Activated T-cell treated with anti-CD3 and anti-CD28 coated beads, Interleukin-2, amount 50 U/mL, for 72 hours (primary cell): ENCODE measurements at regions not wholly inside any gene's neighbourhood (a gene's known extent, or its start where the extent isn't known, plus 50 kb on each side); places are given as distances from the start of the nearest gene placed in this dataset.

Experiments
- ATAC-seq, 2 donors: fragments of 150-1000 bp; cut with Tn5 transposase; replicated peaks in 1 of 2; 2 replicates each; pipeline ENCODE4 v1.10.0; 2021; ENCODE audit warnings: moderate library complexity in 2 of 2, mild to moderate bottlenecking in 1 of 2
- DNase-seq, 2 donors: peaks; one replicate each; pipeline ENCODE4 v3.0.0; 2021 to 2022; ENCODE audit warnings: mixed read lengths in 1 of 2
- H3K27ac Mint-ChIP-seq: one replicate; pipeline ENCODE4 v1.8.0; 2022; ENCODE audit warnings: mild to moderate bottlenecking, moderate library complexity, mixed read lengths
- H3K27me3 Mint-ChIP-seq: one replicate; pipeline ENCODE4 v1.8.0; 2022; ENCODE audit warnings: low read depth, mixed read lengths
- H3K36me3 Mint-ChIP-seq, 2 donors: one replicate each; pipeline ENCODE4 v1.8.0; 2022; ENCODE audit warnings: mixed read lengths in 2 of 2, mild to moderate bottlenecking in 1 of 2; ENCODE audit not compliant: insufficient read depth in 2 of 2
- H3K4me1 Mint-ChIP-seq: one replicate; pipeline ENCODE4 v1.8.0; 2022; ENCODE audit warnings: low read depth, mixed read lengths
- H3K4me3 Mint-ChIP-seq, 2 donors: one replicate each; pipeline ENCODE4 v1.8.0; 2022; ENCODE audit warnings: mild to moderate bottlenecking in 2 of 2, mixed read lengths in 2 of 2, moderate library complexity in 2 of 2
- H3K9me3 Mint-ChIP-seq, 2 donors: one replicate each; pipeline ENCODE4 v1.8.0; 2022; ENCODE audit warnings: mixed read lengths in 2 of 2

GRCh38 chr2:120863146-120863545 is 127.5 kb downstream of the GLI2 start:
- Mint-ChIP-seq H3K27me3 (peaks cover 20% of the 10 kb centered on the region), H3K36me3 (no peaks in the 10 kb centered on the region), H3K4me1 (no peaks in the 10 kb centered on the region), H3K4me3 (no peak overlapping the region), H3K27ac (no peak overlapping the region), H3K9me3 (no peaks in the 10 kb centered on the region)
- ATAC-seq (no peak), DNase-seq (no peak)

GRCh38 chr2:120863661-120864320 is 128.1 kb downstream of the GLI2 start:
- DNase-seq, result no peak
- Mint-ChIP-seq H3K4me1 (no peaks in the 10 kb centered on the region), H3K36me3 (no peaks in the 10 kb centered on the region), H3K9me3 (no peaks in the 10 kb centered on the region), H3K27me3 (peaks cover 27% of the 10 kb centered on the region), H3K27ac (no peak overlapping the region), H3K4me3 (no peak overlapping the region)
- ATAC-seq, result no peak

GRCh38 chr2:120864981-120865380 is 129.3 kb downstream of the GLI2 start:
- DNase-seq (no peak), ATAC-seq (no peak)
- Mint-ChIP-seq H3K4me1 (no peaks in the 10 kb centered on the region), H3K27me3 (peaks cover 32% of the 10 kb centered on the region), H3K36me3 (no peaks in the 10 kb centered on the region), H3K27ac (no peak overlapping the region), H3K9me3 (no peaks in the 10 kb centered on the region), H3K4me3 (no peak overlapping the region)

- Mint-ChIP-seq H3K4me1 (no peaks in the 10 kb centered on the region), H3K4me3 (no peak overlapping the region), H3K27me3 (peaks cover 32% of the 10 kb centered on the region), H3K9me3 (no peaks in the 10 kb centered on the region), H3K36me3 (no peaks in the 10 kb centered on the region), H3K27ac (no peak overlapping the region)
- ATAC-seq (no peak), DNase-seq (no peak)
Measured at GRCh38 chr2:120865656-120866055, 130.0 kb downstream of the GLI2 start.

- H3K27ac Mint-ChIP-seq, result no peak overlapping the region
- H3K27me3 Mint-ChIP-seq, result peaks cover 32% of the 10 kb centered on the region
- H3K36me3 Mint-ChIP-seq, result no peaks in the 10 kb centered on the region
- no peak for DNase-seq
- H3K9me3 Mint-ChIP-seq, result no peaks in the 10 kb centered on the region
- no peak overlapping the region for H3K4me3 Mint-ChIP-seq
- ATAC-seq, result no peak
- H3K4me1 Mint-ChIP-seq, result no peaks in the 10 kb centered on the region
Measured at GRCh38 chr2:120866071-120866470, 130.4 kb downstream of the GLI2 start.

GRCh38 chr2:120866483-120867140 is 130.9 kb downstream of the GLI2 start:
- Mint-ChIP-seq H3K4me3 (no peak overlapping the region), H3K27me3 (peaks cover 32% of the 10 kb centered on the region), H3K9me3 (no peaks in the 10 kb centered on the region), H3K36me3 (no peaks in the 10 kb centered on the region), H3K4me1 (no peaks in the 10 kb centered on the region), H3K27ac (no peak overlapping the region)
- ATAC-seq (no peak), DNase-seq (no peak)

- Mint-ChIP-seq H3K4me1 (no peaks in the 10 kb centered on the region), H3K27me3 (peaks cover 32% of the 10 kb centered on the region), H3K9me3 (no peaks in the 10 kb centered on the region), H3K27ac (no peak overlapping the region), H3K4me3 (no peak overlapping the region), H3K36me3 (no peaks in the 10 kb centered on the region)
- ATAC-seq (no peak), DNase-seq (no peak)
Measured at GRCh38 chr2:120867290-120868241, 131.9 kb downstream of the GLI2 start.

- no peaks in the 10 kb centered on the region for H3K4me1 Mint-ChIP-seq
- no peak for ATAC-seq
- peaks cover 32% of the 10 kb centered on the region for H3K27me3 Mint-ChIP-seq
- no peaks in the 10 kb centered on the region for H3K9me3 Mint-ChIP-seq
- no peak for DNase-seq
- H3K4me3 Mint-ChIP-seq, result no peak overlapping the region
- no peaks in the 10 kb centered on the region for H3K36me3 Mint-ChIP-seq
- no peak overlapping the region for H3K27ac Mint-ChIP-seq
Measured at GRCh38 chr2:120868366-120868765, 132.7 kb downstream of the GLI2 start.

- H3K27ac Mint-ChIP-seq, result no peak overlapping the region
- H3K4me1 Mint-ChIP-seq, result no peaks in the 10 kb centered on the region
- no peaks in the 10 kb centered on the region for H3K9me3 Mint-ChIP-seq
- no peak for ATAC-seq
- H3K36me3 Mint-ChIP-seq, result no peaks in the 10 kb centered on the region
- DNase-seq, result no peak
- H3K27me3 Mint-ChIP-seq, result peaks cover 32% of the 10 kb centered on the region
- no peak overlapping the region for H3K4me3 Mint-ChIP-seq
Measured at GRCh38 chr2:120869036-120869729, 133.5 kb downstream of the GLI2 start.

GRCh38 chr2:120869730-120870466 is 134.2 kb downstream of the GLI2 start:
- DNase-seq (no peak), ATAC-seq (no peak)
- H3K36me3 Mint-ChIP-seq, result no peaks in the 10 kb centered on the region
- H3K4me3 Mint-ChIP-seq, result no peak overlapping the region
- H3K27ac Mint-ChIP-seq, result no peak overlapping the region
- peaks cover 32% of the 10 kb centered on the region for H3K27me3 Mint-ChIP-seq
- no peaks in the 10 kb centered on the region for H3K4me1 Mint-ChIP-seq
- H3K9me3 Mint-ChIP-seq, result no peaks in the 10 kb centered on the region

GRCh38 chr2:120870467-120870788 is 134.8 kb downstream of the GLI2 start:
- H3K27ac Mint-ChIP-seq, result no peak overlapping the region
- no peak overlapping the region for H3K4me3 Mint-ChIP-seq
- no peaks in the 10 kb centered on the region for H3K36me3 Mint-ChIP-seq
- H3K4me1 Mint-ChIP-seq, result no peaks in the 10 kb centered on the region
- DNase-seq, result no peak
- no peak for ATAC-seq
- H3K27me3 Mint-ChIP-seq, result peaks cover 32% of the 10 kb centered on the region
- no peaks in the 10 kb centered on the region for H3K9me3 Mint-ChIP-seq

GRCh38 chr2:120871016-120871635 is 135.5 kb downstream of the GLI2 start:
- Mint-ChIP-seq H3K36me3 (no peaks in the 10 kb centered on the region), H3K27ac (no peak overlapping the region), H3K4me3 (no peak overlapping the region), H3K9me3 (no peaks in the 10 kb centered on the region), H3K27me3 (peaks cover 28% of the 10 kb centered on the region), H3K4me1 (no peaks in the 10 kb centered on the region)
- DNase-seq (no peak), ATAC-seq (no peak)
